HG02798 (cell line): ENCODE measurements at regions not wholly inside any gene's neighbourhood (a gene's known extent, or its start where the extent isn't known, plus 50 kb on each side); places are given as distances from the start of the nearest gene placed in this dataset.
"Not testable (repeated sequence)": the region's sequence is repeated elsewhere in the genome, so short reads cannot be mapped to it uniquely, and the experiment has no call there.

Experiments
- ATAC-seq: cut with Tn5 transposase; IDR thresholded peaks from one replicate; pipeline ENCODE4 v1.9.1; 2021; ENCODE audit warnings: mild to moderate bottlenecking; ENCODE audit not compliant: unreplicated experiment, poor library complexity

- not testable (repeated sequence) for ATAC-seq
Observed at GRCh38 chr15:95153201-95153600, 921.8 kb downstream of the MCTP2 start.

GRCh38 chr15:95160316-95160715 is 929.0 kb downstream of the MCTP2 start:
- no peak for ATAC-seq

GRCh38 chr15:95162069-95162468 is 930.7 kb downstream of the MCTP2 start:
- no peak for ATAC-seq

GRCh38 chr15:95162531-95162930 is 931.2 kb downstream of the MCTP2 start:
- ATAC-seq = no peak

- no peak for ATAC-seq
Observed at GRCh38 chr15:95162967-95163531, 931.7 kb downstream of the MCTP2 start.

GRCh38 chr15:95168152-95168551 is 936.8 kb downstream of the MCTP2 start:
- no peak for ATAC-seq

- no peak for ATAC-seq
Observed at GRCh38 chr15:95168951-95169431, 937.6 kb downstream of the MCTP2 start.

GRCh38 chr15:95169541-95170459 is 938.4 kb downstream of the MCTP2 start:
- no peak for ATAC-seq

GRCh38 chr15:95170561-95171380 is 939.4 kb downstream of the MCTP2 start:
- ATAC-seq = no peak

- ATAC-seq = no peak
Observed at GRCh38 chr15:95171564-95171963, 940.2 kb downstream of the MCTP2 start.

- ATAC-seq = no peak
Observed at GRCh38 chr15:95174301-95175259, 943.2 kb downstream of the MCTP2 start.

GRCh38 chr15:95175914-95176658 is 944.7 kb downstream of the MCTP2 start:
- ATAC-seq = no peak

- no peak for ATAC-seq
Observed at GRCh38 chr15:95176794-95177577, 945.6 kb downstream of the MCTP2 start.

GRCh38 chr15:95180530-95180929 is 949.2 kb downstream of the MCTP2 start:
- ATAC-seq = no peak

- no peak for ATAC-seq
Observed at GRCh38 chr15:95182091-95182490, 950.7 kb downstream of the MCTP2 start.

- no peak for ATAC-seq
Observed at GRCh38 chr15:95192923-95193322, 961.6 kb downstream of the MCTP2 start.

GRCh38 chr15:95194746-95195145 is 963.4 kb downstream of the MCTP2 start:
- no peak for ATAC-seq
